ENCODE measurements at regions not wholly inside any gene's neighbourhood (a gene's known extent, or its start where the extent isn't known, plus 50 kb on each side); places are given as distances from the start of the nearest gene placed in this dataset.
"Not testable (repeated sequence)": the region's sequence is repeated elsewhere in the genome, so short reads cannot be mapped to it uniquely, and the experiment has no call there.

DNA sequence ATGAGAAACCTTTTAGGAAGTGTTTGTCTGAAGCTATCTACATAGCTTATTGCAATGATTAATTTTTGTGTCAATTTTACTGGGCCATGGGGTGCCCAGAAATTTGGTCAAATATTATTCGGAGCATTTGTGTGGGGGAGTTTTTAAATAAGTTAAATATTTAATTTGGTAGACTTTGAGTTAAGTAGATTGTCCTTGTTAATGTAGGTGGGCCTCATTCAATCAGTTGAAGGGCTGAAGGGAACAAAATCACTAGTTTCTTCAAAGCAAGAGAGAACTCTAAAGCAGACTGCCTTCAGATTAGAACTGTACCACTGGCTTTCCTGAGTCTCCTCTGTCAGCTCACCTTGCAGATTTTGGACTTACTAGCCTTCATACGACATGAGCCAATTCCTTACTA is 1008.6 kb upstream of the ADAMTS5 start:
- ChIA-PET CTCF (no interaction called here), POLR2A (no interaction called here)
- TF ChIP-seq ARNT (IDR thresholded peaks at IDR 0.05) (no peak), LEF1 (IDR thresholded peaks at IDR 0.05; ENCODE audit: borderline replicate concordance) (no peak)
- no peak for DNase-seq (ENCODE audit: extremely low spot score)

DNA sequence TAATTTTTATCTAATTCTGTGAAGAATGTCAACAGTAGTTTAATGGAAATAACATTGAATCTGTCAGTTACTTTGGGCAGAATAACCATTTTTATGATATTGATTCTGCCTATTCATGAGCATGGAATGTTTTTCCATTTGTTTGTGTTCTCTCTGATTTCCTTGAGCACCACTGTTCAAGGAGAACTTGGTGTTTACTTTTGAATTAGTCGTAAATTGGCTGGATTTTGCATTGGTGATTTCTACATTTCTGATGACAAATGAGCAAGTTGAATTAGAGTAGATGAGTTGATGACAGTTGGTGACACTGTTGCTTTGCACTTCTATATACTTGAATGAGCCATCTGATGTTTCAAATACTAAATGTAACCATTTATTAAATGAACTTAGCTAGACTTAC is 1007.3 kb upstream of the ADAMTS5 start:
- CTCF ChIA-PET; DNase-seq (ENCODE audit: extremely low spot score); POLR2A ChIA-PET: not testable (repeated sequence)

DNA sequence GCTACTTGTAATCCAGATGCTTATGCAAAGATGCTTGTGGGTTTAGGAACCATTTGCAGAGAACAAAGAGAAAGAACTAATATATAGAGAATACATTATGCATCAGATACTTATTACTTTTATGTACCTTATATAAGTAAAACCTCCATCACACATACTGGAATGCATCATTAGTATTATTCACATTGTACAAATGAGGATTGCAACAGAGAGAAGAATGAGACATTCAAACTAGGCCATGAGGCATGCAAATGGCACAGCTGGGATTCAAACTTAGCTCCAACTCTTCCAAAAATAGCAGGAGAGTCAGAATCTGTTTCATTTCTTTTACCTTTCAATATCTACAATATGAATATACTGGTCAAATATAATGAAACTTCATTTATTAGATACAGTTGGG is 1001.4 kb upstream of the ADAMTS5 start:
- POLR2A ChIA-PET, CTCF ChIA-PET: not testable (repeated sequence)

DNA sequence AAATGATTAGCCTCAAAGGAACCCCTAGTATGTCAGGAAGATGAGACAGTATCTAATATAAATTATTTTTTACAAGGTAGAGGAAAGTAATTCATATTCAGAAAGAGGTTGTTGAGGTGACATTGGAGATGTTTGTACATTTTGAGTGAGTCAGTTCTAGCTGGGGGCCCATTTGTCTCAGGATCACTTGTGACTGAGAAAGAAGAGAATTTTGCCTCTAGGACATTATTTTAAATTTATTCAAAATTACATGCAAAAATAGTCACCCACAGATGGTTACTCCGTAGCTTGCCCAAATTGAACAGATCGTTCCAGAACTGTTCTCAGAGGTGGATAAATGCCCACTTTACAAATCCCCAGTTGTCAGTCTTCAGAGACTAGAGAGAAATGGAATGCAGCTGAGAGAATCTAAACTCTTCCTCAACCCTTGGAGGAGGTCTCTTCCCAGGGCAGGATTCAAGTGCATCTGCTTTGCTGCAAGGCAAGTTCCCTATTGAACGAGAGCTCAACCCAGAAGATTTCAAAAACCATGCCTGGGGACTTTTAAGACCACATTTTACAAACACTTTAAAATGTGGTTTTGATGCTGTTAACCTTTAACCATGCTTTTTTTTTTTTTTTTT is 987.8 kb upstream of the ADAMTS5 start:
- no peak for TF ChIP-seq SUZ12 (IDR thresholded peaks at IDR 0.05)
- TF ChIP-seq FOXA1 (IDR thresholded peaks at IDR 0.05), result no peak
- TF ChIP-seq NFRKB (IDR thresholded peaks at IDR 0.05), result no peak
- TF ChIP-seq SP1 (IDR thresholded peaks at IDR 0.05), result no peak
- ChIA-PET CTCF (interaction anchor here (1.3 kb wide), 1 partner anchor 1107 kb away, joined by 3 read pairs; no protein-coding TSS in a partner anchor), POLR2A (no interaction called here)
- no peak for DNase-seq (ENCODE audit: extremely low spot score)

More for the DNA sequence above, 1001.4 kb upstream of the ADAMTS5 start:
- DNase-seq (ENCODE audit: extremely low spot score), result not testable (repeated sequence)

DNA sequence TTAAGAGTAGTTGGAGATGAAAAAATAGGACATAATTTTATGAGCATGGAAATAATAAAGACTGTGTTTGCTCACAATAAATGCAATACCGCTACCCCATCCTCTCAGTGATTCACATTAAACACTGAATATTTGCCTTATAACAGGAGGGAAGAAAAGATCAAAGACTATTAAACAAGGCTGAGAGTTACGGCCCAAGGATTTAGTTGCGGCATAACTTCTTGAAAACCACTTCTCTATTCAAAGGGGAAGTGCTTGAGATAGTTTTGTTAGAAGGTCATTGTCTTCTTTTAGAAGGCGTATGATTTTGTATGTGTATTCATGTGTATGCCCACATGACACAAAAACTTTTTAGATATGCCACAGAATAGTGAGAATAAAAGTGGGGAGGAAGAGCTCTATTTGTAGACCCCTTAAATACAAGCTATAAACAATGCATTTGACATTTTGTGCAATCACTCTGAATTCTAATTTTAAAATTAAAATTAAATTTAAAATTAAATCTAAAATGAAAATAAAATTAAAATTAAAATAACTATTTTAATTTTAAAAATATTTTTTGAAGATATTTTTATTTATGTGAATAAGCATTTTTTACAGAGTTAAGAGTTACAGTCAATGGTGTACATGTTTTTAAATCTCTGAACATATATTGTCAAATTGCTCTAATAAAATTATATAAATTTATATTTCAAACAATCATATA is 986.6 kb upstream of the ADAMTS5 start:
- ChIA-PET CTCF (interaction anchor here (0.6 to 1.3 kb wide), 2 partner anchors 385 to 1105 kb away, joined by 3 to 5 read pairs; no protein-coding TSS in a partner anchor), POLR2A (no interaction called here)
- no peak for TF ChIP-seq FOXA1 (IDR thresholded peaks at IDR 0.05)
- TF ChIP-seq NFRKB (IDR thresholded peaks at IDR 0.05), result no peak
- TF ChIP-seq CTBP1 (IDR thresholded peaks at IDR 0.05; ENCODE audit: borderline replicate concordance), result no peak
- TF ChIP-seq TARDBP (IDR thresholded peaks at IDR 0.05), result no peak
- TF ChIP-seq FOXM1 (IDR thresholded peaks at IDR 0.05; ENCODE audit: borderline replicate concordance), result no peak
- no peak for TF ChIP-seq BHLHE40 (IDR thresholded peaks at IDR 0.05; ENCODE audit: borderline replicate concordance)
- no peak for TF ChIP-seq LEF1 (IDR thresholded peaks at IDR 0.05; ENCODE audit: borderline replicate concordance)
- no peak for TF ChIP-seq ZNF384 (IDR thresholded peaks at IDR 0.05)
- TF ChIP-seq L3MBTL2 (conservative IDR thresholded peaks at IDR 0.05), result no peak
- TF ChIP-seq, protein P1, sequence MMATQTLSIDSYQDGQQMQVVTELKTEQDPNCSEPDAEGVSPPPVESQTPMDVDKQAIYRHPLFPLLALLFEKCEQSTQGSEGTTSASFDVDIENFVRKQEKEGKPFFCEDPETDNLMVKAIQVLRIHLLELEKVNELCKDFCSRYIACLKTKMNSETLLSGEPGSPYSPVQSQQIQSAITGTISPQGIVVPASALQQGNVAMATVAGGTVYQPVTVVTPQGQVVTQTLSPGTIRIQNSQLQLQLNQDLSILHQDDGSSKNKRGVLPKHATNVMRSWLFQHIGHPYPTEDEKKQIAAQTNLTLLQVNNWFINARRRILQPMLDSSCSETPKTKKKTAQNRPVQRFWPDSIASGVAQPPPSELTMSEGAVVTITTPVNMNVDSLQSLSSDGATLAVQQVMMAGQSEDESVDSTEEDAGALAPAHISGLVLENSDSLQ (IDR thresholded peaks at IDR 0.05), result no peak
- TF ChIP-seq ARNT (IDR thresholded peaks at IDR 0.05), result no peak
- TF ChIP-seq ELF4 (IDR thresholded peaks at IDR 0.05), result no peak
- no peak for TF ChIP-seq FOXK2 (IDR thresholded peaks at IDR 0.05)
- TF ChIP-seq HDGF (IDR thresholded peaks at IDR 0.05; ENCODE audit: borderline replicate concordance), result no peak
- TF ChIP-seq SUZ12 (IDR thresholded peaks at IDR 0.05), result no peak
- TF ChIP-seq SP1 (IDR thresholded peaks at IDR 0.05), result no peak
- no peak for DNase-seq (ENCODE audit: extremely low spot score)

DNA sequence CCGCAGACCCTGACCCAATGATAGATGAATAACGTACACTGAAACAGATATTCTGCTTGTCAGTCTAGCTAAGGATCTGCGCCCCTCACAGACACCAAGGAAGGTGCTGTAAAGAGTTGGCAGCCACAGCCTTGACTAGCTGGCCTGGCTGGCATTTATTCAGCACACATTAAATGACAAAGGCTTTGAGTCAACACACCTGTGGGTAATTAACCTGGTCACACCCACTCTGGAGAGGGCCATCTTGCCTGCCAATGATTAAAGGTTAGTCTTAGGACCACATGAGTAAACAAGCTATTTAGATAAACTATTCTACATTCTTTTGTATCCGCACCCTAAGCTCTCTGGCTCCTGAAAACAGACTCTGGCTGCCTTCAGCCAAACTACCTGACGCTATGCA is 982.2 kb upstream of the ADAMTS5 start:
- POLR2A ChIA-PET; CTCF ChIA-PET; DNase-seq (ENCODE audit: extremely low spot score): not testable (repeated sequence)

DNA sequence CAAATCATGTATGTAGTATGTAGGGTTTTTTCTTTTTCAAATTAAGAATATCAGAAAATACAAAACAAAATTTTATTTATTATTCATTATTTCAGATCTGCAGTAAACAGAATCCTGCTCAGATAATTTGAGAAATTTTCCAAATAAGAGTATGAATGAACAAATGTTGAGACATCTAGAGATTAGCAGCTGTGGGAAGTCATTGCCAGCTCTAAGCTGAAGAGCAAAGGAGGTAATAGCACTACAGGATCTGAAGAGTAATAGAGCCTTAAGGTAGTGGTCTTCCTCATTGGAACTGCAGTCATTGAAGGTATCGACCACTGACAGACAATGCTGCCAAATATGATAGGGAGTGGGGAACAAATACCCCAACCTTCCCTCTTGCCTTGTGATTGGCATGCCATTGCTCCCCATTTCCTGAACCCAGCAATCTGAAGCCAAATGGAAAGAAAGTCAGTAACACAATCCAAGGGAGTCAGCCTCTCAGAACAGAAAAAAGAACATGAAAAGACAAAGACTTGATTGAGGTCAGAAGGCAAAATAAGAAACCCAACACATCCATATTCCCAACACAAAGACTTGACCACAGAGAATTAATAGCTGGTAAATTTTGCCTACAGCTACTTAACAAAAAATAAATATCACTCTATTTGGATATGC is 963.4 kb upstream of the ADAMTS5 start:
- DNase-seq (ENCODE audit: extremely low spot score); POLR2A ChIA-PET: not testable (repeated sequence)

DNA sequence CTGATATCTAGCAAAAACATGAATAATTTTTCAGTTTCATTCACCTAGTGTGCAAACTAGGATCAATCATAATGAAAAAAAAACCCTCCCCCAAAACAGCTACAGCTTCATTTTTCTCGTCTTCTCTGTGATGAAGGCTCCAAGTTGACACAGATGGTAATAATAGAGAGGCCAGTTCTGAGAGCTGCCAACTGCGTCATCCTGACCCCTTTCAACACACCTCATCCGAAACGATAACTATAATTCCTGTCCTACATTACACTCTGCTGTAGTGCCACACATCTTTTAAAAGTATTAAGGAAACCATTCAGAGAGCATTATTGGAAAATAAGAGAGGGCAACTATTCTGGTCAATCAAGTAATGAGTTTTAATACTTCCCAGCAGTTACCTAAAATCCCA is 962.3 kb upstream of the ADAMTS5 start:
- DNase-seq (ENCODE audit: extremely low spot score); CTCF ChIA-PET; POLR2A ChIA-PET: not testable (repeated sequence)

More for the DNA sequence above, 963.4 kb upstream of the ADAMTS5 start:
- CTCF ChIA-PET, result not testable (repeated sequence)

DNA sequence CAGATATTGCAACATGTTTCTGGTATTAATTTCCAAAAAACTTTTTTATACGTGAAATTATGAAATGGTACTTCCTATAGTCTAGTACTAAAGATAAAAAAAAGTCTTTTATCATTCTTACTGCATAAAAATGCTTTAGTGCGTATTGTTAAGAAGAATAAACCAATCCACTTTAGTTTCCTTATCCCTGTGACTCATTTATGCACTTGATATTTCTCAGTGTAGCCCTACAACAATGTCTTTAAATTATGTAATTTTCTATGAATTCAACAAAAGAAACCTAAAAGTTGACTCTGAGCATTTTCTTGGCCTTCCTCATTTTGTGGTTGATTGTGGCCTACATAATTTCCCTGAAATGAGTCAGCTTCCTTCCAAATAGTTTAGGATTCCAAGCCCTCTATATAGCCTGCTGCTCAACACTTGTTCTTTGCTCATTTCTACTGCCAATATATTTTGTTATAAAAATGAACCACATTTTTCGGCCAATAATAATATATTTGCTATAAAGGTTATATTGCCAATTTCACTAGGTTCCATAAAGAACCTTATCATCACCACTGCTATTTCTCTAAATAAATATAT is 961.7 kb upstream of the ADAMTS5 start:
- POLR2A ChIA-PET; CTCF ChIA-PET; DNase-seq (ENCODE audit: extremely low spot score): not testable (repeated sequence)

DNA sequence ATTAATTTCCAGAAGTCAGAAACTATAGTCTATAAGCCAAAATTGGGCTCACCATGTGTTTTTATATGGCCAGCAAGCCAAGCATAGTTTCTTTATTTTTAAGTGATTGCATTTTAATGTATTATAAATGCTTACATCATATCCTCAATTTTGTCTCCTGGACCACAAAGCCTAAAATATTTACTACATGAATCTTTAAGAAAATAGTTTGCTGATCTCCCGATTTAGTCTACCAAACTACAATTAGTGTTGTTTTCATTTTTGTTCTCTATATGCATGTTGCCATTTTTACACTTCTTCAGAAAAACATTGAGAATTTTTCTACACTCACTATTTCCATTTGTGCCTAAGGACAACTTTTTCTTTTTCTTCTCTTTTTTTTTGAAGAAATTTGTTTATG is 954.5 kb upstream of the ADAMTS5 start:
- POLR2A ChIA-PET, CTCF ChIA-PET: not testable (repeated sequence)

DNA sequence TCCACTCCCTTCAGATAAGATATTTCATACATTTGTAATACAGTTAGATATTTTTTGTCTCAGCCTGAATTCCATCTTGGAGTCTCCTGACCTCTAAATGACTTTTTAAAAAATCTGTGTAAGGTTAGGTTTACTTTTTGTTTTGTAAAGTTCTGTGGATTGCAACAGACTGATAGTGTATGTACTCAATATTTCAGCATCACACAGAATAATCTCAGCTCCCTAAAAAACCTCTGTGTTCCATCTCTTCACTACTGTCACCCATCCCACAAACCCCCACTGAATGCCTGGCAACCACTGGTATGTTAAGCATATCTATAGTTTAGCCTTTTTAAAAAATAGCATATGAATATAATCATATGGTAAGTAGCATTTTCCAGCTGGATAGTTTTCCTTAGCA is 951.1 kb upstream of the ADAMTS5 start:
- DNase-seq (ENCODE audit: extremely low spot score); CTCF ChIA-PET; POLR2A ChIA-PET: not testable (repeated sequence)

More for the DNA sequence above, 954.5 kb upstream of the ADAMTS5 start:
- DNase-seq (ENCODE audit: extremely low spot score), result not testable (repeated sequence)

DNA sequence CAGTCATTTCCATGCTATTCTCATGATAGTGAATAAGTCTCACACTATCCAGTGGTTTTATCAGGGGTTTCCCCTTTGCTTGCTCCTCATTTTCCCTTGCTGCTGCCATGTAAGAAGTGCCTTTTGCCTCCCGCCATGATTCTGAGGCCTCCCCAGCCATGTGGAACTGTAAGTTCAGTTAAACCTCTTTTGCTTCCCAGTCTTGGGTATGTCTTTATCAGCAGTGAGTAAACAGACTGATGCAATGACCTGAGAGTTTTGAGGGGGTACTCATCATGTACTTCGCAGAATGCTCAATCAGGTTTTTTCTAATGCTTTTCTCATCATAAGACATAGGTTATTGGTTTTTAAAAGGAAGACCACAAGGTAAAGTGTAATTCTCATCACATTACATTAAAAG is 949.4 kb upstream of the ADAMTS5 start:
- CTCF ChIA-PET; DNase-seq (ENCODE audit: extremely low spot score); POLR2A ChIA-PET: not testable (repeated sequence)

DNA sequence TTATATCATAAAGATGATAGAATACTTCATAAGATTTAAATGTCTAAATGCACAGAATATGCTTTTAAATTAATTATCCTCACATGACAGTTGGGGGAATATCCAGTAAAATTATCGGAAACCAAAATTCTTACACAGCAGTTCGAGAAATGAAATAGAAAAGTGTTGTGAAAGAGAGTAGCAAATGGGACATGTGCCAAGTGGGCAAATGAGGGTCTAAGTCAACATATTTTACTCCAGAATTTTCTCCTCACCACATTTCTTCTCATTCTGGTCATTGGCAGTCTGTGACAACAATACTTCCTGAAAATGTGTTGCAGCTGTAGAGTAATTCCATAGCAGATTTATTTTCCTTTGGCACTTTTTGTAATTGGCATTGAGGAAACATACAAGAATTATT is 945.2 kb upstream of the ADAMTS5 start:
- DNase-seq (ENCODE audit: extremely low spot score); POLR2A ChIA-PET; CTCF ChIA-PET: not testable (repeated sequence)

DNA sequence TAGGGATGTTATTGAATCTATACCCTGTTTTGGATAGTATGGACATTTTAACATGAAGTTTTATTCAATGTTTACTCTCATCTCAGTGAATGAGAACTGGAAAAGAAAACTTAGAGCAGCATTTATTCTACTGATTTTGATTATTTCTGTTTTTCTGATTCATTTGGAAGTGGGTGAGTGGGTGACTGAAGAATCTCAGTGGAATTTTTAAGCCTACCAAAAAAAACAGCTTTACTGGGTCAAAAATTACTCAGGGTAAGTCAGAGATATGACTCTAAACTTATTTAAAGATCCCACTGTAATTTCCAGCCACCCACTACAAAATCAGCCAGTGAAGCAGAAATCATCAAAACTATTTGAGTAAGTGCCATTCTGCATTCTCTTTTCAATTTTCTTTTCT is 942.6 kb upstream of the ADAMTS5 start:
- CTCF ChIA-PET; POLR2A ChIA-PET; DNase-seq (ENCODE audit: extremely low spot score): not testable (repeated sequence)

All from HEK293T (cell line).